Stimulated activated CD8-positive, alpha-beta memory T cell treated with anti-CD3 and anti-CD28 coated beads, Interleukin-12 subunit alpha, Interleukin-12 subunit beta, amount 100 ng/mL, for 1 hour (primary cell): ENCODE measurements at regions not wholly inside any gene's neighbourhood (a gene's known extent, or its start where the extent isn't known, plus 50 kb on each side); places are given as distances from the start of the nearest gene placed in this dataset.
"Not testable (repeated sequence)": the region's sequence is repeated elsewhere in the genome, so short reads cannot be mapped to it uniquely, and the experiment has no call there.

Experiments used
- DNase-seq: peaks from one replicate; pipeline ENCODE4 v3.0.0-alpha.2; 2020; ENCODE audit warnings: low read depth

- no peak for DNase-seq
These were observed 229.3 kb downstream of the PCSK1 start for GRCh38 chr5:96203761-96204160.

- DNase-seq = no peak
These were observed 231.5 kb downstream of the PCSK1 start for GRCh38 chr5:96201503-96201902.

DNA sequence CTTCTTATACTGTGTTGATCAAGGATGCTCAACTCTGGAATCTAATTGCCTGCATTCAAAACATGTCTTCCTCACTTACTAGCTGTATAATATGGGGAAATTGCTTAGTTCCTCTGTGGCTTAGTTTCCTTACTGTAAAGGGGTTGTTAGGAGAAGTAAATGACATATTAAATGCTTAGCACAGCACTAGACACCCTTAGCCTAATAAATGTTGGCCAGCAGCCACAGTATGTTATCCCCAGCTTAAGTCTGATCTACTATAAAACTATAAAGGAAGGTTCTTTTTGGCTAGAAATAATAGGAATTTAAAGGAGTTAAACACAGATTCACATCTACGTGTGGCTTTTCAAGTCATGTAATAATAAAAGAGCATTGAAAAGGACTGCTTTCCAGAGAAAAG lies 232.4 kb downstream of the PCSK1 start:
- no peak for DNase-seq

DNA sequence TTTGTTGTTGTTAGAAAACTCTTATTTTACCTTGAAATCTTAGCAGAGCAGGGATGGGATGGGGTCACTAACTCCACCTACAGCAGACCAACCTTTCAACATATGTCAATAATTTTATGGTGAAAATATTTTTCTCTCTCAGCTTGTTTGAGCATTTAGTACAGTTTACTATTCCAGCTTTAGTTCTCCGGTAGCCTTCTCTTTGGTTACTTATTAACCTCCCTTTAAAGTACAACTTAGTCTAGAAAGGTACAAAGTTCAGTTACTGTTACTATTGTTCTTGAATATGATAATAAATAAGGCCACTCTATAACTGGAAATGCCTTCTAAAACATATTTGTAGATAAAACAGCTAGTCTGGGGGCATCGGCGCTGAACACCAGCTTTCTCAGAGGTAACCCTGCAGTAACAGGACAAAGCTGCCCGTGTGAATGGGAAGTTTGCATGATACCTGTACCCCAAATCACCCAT lies 233.3 kb downstream of the PCSK1 start:
- DNase-seq = no peak

DNA sequence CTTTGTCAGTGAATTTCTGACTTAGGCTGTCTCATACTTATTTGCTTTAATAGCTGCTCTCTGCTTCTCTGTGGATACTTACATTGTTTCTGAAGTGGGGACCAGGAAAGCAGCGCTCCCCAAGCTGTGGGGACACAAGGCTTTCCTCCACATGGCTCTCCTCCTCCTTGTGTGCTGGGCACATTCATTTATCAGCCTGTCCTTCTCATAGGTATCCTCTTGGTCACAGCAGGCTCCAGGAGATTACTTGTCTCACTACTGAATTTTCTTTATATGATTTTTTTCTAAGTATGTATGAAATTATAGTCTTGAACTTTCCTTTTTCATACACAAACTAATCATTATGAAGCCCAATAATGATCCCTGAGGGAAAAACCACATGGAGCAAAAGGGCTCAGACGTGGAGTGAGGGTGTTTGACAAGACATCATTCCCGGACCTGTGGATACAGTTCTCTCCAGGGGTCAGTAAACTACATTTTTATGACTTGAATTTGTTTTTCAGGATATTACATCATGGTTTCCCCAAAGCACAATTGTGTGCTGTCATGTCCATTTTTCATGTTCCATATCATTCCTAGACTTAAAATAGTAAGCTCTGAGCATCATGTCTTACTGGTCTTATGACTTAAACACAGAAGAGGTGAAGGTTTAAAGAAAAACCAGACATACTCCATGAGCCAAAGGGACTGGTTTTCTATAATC lies 234.5 kb downstream of the PCSK1 start:
- no peak for DNase-seq

DNA sequence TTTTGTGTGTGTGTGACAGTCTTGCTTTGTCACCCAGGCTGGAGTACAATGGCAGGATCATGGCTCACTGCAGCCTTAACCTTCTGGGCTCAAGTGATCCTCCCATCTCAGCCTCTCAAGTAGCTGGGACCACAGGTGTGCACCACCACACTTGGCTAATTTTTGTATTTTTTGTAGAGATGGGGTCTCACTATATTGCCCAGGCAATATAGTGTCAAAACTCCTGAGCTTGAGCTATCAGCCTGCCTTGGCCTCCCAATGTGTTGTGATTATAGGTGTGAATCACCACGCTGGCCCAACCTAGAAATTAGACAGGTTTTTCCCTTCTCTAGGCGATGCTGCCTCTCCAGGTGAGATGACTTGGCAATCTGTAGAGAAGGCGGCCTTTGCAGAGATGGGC lies 235.3 kb downstream of the PCSK1 start:
- not testable (repeated sequence) for DNase-seq

GRCh38 chr5:96197347-96197746 lies 235.7 kb upstream of the ELL2 start:
- no peak for DNase-seq

DNA sequence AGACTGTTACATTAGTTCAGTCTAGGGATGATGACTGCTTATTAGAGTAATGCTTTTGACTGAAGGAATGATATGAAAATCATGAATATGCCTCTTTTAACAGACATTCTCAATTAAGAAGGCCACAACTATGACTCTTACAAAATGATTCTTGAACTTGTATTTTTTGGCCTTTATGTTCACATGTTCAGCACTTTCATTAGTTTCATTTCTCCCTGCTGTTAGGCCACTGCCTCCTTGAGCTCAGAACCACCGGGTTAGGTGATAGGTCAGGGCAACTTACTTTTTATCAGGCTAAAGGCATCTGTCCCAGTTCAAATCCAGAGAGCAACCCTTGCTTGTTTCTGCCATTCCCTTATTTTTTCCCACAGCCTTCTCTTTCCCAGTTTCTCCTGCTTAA lies 235.2 kb upstream of the ELL2 start:
- DNase-seq = no peak

DNA sequence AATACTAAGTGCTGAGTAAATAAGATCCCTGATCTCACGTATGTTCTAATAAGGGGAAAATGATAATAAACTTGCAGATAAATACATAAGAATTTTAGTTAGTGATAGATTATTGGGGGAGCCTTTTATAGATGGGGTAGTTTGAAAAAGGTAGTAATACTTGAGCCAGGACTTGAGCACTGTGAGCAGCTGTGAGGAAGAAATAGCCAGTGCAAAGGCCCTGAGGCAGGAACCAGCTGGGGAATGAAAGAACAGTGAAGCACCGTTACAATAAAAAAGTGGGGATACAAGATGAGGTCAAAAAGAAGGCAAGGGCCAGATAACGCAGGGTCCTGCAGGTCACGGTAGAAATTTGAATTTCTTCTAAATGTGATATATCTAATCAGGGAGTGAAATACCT lies 234.8 kb upstream of the ELL2 start:
- no peak for DNase-seq

- DNase-seq = no peak
These were observed 233.5 kb upstream of the ELL2 start for GRCh38 chr5:96195123-96195522.

DNA sequence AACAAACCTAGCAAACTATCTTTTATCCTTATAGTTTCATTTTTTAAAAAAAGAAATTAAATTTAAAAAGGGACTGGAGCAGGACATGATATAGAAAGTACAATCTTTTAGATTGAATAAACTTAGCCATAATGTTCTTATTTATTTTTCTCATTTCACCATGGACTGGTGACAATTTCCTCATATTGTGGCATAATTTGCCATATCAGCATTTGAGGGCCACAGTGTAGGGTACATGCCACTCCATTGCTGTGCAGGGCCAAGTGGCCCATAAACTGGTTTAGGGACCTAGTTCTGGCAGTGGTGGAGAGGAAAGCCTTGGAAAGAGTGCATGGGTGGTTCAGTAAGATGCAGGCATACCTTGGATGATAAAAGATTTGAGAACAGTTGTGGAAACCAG lies 232.9 kb upstream of the ELL2 start:
- DNase-seq = no peak

DNA sequence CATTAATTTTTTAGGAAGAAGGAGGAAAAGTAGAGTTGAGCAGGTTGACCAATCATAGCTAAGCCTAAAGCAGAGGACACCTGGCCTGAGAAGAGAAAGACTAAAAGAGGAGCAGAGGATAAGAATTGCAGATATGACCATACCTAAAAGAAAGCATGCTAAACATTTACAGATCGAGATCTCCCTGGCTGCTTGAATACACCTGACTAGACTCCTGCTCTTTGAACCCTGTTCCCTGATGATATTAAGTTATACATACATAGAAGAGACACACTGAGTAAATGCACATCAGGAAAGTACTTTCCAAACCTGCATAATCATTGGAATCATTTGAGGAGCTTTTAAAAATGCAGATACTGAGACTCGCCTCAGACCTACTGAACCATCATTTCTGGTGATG lies 232.3 kb upstream of the ELL2 start:
- DNase-seq = no peak

GRCh38 chr5:96189987-96190386 lies 228.3 kb upstream of the ELL2 start:
- DNase-seq = no peak

- no peak for DNase-seq
These were observed 227.6 kb upstream of the ELL2 start for GRCh38 chr5:96189028-96189826.

DNA sequence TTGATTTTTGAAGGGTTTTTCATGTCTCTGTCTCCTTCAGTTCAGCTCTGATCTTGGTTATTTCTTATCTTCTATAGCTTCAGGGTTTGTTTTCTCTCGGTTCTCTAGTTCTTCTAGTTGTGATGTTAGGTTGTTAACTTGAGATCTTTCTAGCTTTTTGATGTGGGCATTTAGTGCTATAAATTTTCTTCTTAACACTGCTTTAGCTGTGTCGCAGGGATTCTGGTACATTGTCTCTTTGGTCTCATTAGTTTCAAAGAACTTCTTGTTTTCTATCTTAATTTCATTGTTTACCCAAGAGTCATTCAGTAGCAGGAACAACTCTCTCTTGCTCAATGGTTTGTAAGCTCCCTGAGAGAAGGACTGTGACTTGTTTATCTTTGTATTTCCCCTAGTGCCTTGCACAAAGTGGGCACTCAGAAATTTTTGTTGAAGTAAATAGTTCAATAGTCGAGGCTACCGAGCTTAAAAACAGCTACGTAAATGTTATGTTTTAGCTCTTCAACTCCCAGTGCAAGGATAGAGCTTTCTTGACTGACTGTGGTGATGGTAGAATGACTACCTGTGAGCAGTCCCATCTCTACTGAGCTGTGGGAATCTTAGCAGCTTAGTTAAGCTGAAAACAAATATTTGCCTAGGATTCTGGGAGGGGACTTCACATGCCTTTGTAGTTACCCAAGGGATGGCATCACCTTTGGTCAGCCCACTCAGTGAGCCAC lies 225.8 kb upstream of the ELL2 start:
- DNase-seq = no peak

- not testable (repeated sequence) for DNase-seq
These were observed 222.9 kb upstream of the ELL2 start for GRCh38 chr5:96184510-96184909.

DNA sequence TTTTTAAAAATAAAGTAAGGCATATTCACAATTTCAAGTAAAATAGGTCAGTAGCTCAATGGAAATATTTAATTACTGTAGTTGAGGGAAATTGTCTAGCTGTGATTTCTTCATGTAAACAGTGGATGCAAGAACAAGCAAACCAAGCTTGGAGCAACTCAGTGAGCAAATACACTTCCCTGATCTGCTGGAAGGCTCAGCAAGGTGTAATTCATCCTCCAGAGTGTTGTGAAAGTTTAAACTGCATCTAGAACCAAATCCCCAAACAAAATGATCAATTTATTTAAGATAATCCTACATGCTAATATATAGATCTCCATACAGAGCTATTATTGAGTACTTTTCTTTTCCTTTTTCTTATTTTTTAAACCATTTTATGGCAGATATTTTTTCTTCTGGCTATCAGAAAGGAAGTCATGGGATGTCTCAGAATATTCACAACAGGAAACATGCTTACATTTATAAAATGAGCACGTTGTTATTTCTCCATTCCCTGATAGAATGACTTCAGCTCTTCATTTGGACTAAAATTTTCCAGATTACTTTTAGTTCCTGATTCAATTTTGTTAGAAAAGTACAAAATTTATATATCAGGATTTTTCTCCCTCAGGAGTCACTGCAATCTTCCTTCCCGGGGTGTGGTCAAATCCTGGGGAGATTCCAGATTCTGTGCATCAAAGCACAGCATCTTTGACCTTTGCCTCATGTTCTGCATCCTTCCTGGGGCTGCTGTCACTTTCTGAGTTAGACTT lies 219.2 kb upstream of the ELL2 start:
- no peak for DNase-seq

DNA sequence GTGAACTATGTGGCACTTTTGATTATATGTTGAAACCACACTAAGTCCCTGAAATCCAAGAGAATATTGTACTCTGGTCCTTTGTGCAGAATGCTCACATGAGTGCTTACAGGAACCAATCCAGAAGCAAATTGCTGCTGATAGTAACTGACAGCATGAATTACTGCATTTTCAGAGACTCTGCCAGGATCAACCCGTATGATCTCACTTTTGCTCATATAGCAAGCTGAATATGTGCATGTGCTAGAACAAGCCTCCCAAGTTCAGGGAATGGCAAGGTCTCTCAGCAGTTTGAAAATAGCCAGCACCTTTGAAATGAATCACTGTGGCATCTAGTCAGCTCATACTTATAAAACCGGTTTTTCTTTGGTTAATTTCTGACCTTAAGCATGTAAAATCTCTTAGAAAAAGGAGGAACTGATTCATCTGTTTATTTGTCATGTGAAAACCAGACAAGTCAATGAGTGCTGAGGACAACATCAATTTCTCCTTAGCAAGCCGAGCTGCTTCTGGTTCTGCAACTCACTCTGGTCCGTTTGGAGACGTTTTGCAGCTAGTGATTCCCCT lies 215.7 kb upstream of the ELL2 start:
- no peak for DNase-seq

- no peak for DNase-seq
These were observed 214.4 kb upstream of the ELL2 start for GRCh38 chr5:96176022-96176421.

DNA sequence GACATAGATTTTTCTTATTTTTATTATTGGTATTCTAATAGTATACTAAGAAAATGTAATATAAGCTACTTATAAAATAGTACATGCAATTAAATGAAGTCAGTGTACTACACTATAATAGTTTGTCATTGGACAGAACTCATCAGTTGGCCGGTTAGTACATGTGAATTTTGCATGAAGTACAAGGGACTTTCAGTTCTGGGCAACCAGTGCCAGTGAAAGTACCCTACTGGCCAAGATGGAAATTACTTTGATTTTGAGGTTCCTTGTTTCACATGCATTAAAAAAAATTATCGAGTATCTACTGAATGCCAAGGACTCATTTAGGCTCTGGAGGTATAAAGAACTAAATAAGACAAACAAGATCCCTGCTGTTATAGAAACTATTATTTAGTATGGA lies 213.4 kb upstream of the ELL2 start:
- no peak for DNase-seq

DNA sequence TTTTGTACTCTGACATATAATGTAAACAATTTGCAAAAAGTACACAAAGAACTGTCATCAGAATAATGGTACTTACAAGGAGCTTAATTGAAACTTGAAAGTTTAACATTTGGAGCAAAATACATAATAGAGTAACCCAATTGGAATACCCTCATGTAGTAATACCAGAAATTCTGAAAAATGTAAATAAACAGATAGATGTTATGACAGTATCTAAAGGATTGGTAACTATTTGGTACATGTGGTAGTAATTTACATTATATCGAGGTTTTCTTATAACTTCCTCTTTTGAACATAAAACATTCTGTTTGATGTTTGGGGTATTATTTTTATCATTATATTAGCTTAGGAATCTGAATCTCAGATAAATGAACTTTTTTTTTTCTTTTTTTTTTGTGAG lies 211.7 kb upstream of the ELL2 start:
- DNase-seq = no peak

- no peak for DNase-seq
These were observed 210.8 kb upstream of the ELL2 start for GRCh38 chr5:96172436-96172835.
